ENCODE measurements at regions not wholly inside any gene's neighbourhood (a gene's known extent, or its start where the extent isn't known, plus 50 kb on each side); places are given as distances from the start of the nearest gene placed in this dataset.

DNA sequence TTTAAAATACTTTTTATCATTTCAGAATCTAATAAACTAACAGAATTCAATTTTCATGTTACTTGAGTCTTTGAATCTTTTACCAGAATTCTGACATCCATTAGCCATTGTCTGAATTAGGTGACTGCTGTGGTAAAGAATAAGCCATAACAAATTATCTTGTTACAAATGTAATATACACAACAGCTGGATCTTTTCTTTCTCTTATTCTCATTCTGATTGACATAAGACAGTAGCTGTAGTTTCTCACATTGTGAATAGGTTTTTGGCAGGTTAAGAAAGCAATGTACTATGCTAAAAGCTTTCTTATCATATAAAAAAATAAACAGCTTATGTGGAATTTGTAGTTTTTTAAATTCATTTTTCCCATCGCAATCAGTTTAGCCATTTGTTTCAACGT lies 734.0 kb upstream of the PCDH9 start:
- no peak for DNase-seq (ENCODE audit: low read depth)
- TF ChIP-seq, protein P1, sequence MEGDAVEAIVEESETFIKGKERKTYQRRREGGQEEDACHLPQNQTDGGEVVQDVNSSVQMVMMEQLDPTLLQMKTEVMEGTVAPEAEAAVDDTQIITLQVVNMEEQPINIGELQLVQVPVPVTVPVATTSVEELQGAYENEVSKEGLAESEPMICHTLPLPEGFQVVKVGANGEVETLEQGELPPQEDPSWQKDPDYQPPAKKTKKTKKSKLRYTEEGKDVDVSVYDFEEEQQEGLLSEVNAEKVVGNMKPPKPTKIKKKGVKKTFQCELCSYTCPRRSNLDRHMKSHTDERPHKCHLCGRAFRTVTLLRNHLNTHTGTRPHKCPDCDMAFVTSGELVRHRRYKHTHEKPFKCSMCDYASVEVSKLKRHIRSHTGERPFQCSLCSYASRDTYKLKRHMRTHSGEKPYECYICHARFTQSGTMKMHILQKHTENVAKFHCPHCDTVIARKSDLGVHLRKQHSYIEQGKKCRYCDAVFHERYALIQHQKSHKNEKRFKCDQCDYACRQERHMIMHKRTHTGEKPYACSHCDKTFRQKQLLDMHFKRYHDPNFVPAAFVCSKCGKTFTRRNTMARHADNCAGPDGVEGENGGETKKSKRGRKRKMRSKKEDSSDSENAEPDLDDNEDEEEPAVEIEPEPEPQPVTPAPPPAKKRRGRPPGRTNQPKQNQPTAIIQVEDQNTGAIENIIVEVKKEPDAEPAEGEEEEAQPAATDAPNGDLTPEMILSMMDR (IDR thresholded peaks at IDR 0.05; ENCODE audit: insufficient read depth, low read depth, low read length, missing control alignments) = no peak
- no peak overlapping the region for H3K4me3 ChIP-seq (ENCODE audit: low read length)

DNA sequence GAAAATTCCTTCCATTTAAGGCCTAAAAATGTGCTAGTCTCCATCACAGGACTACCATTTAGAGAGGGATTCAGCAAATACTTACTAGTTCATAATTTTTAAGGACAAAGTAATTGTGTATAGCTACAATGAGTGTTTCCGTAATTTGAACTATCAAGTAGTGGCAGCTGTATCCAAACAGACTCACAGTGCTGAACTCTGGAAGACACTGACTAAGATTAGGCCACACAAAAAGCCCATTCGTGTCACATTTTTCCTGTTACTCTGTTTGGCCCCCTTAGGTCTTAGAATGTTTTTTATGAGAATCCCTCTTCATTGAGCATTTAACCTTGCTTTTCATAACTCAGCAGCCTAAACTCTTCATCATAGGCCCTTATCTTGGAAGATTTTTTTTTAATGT lies 731.2 kb upstream of the PCDH9 start:
- TF ChIP-seq, protein P1 (IDR thresholded peaks at IDR 0.05; ENCODE audit: insufficient read depth, low read depth, low read length, missing control alignments) = no peak
- H3K4me3 ChIP-seq (ENCODE audit: low read length) = no peak overlapping the region
- DNase-seq (ENCODE audit: low read depth) = no peak

DNA sequence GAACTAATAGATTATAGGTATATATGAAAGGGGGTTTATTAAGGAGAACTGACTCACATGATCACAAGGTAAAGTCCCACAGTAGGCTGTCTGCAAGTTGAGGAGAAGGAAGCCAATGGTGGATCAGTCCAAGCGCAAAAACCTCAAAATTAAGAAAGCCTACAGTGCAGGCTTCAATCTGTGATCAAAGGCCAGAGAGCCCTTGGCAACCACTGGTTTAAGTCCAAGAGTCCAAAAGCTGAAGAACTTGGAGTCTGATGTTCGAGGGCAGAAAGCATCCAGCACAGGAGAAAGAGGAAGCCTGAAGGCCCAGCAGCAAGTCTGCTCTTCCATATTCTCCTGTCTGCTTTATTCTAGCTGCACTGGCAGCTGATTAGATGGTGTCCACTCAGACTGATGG lies 721.3 kb upstream of the PCDH9 start:
- TF ChIP-seq, protein P1 (IDR thresholded peaks at IDR 0.05; ENCODE audit: insufficient read depth, low read depth, low read length, missing control alignments) = no peak
- no peak for DNase-seq (ENCODE audit: low read depth)
- H3K4me3 ChIP-seq (ENCODE audit: low read length) = no peak overlapping the region

DNA sequence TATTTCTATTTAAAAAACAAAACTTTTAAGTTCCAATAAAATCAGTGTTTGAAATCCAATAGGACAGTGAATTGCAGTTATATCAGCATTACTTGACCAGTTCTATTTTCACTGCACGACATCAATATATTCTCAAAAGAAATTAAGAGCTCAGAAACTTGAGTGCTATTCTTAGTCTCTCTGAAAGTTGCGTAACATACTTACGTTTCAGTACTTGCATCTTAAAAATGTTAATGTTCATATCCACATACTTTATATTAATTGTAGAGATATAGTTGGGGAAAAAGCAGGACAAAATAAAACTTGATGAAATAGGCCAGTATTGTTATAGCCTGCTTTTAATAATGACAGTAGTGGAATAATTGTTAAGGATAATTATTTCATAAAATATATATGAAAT lies 720.5 kb upstream of the PCDH9 start:
- no peak for DNase-seq (ENCODE audit: low read depth)
- no peak overlapping the region for H3K4me3 ChIP-seq (ENCODE audit: low read length)
- TF ChIP-seq, protein P1 (IDR thresholded peaks at IDR 0.05; ENCODE audit: insufficient read depth, low read depth, low read length, missing control alignments) = no peak

DNA sequence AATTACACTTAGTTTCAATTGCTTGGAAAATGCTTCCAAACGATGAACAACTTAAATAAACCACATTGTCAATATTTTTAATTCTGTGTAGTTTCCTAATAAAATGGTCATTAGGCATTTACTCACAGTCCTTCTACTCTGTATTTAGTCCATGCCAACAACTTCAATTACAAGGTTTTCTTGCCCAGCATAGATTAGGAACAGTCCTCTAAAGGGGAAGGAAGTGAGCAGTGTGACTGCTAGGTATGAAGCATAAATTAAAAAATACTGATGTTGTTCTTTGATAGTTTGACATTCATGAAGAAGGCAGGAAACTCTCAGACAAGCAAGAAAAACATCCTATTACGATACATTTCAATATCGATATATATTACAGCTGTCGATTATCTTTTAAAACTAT lies 716.0 kb upstream of the PCDH9 start:
- H3K4me3 ChIP-seq (ENCODE audit: low read length) = no peak overlapping the region
- TF ChIP-seq, protein P1 (IDR thresholded peaks at IDR 0.05; ENCODE audit: insufficient read depth, low read depth, low read length, missing control alignments) = no peak
- no peak for DNase-seq (ENCODE audit: low read depth)

DNA sequence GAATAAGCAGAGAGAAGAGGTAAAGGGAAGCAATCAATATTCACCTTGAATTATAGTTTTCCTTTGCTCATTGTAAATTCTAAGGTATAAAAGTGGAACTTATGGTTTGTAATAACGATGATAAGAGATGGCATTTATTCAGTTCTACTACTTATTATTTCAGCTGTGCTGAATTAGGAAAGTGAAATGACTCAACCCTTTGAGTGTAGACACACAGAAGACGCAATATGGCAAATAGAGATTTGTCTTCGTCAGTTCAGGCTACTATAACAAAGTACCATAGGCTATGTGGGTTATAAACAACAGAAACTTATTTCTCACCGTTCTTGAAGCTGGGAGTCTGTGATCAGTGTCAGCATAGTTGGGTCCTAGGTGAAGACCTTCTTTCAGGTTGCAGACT lies 713.0 kb upstream of the PCDH9 start:
- DNase-seq (ENCODE audit: low read depth) = no peak
- TF ChIP-seq, protein P1 (IDR thresholded peaks at IDR 0.05; ENCODE audit: insufficient read depth, low read depth, low read length, missing control alignments) = no peak
- no peak overlapping the region for H3K4me3 ChIP-seq (ENCODE audit: low read length)

DNA sequence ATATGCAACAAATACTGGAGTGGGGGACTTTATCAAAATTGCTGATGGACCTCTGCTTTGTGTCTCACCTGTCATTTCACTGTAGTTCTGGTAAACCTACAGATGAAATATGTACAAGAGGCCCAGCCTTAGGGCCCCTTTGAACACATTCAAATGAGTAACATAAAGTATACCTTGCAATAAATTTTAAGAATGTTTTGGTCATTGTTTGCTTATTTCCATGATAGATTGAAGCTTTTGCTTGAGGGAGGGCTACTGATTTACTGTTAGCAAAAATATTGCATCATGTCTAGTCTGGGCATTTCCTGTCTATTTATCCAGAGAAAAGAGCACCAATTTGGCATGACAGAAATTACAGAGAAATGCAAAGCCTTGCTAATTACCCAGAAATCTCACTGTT lies 705.5 kb upstream of the PCDH9 start:
- DNase-seq (ENCODE audit: low read depth) = no peak
- TF ChIP-seq, protein P1 (IDR thresholded peaks at IDR 0.05; ENCODE audit: insufficient read depth, low read depth, low read length, missing control alignments) = no peak

More for the DNA sequence above, 705.5 kb upstream of the PCDH9 start:
- H3K4me3 ChIP-seq (ENCODE audit: low read length) = no peak overlapping the region

Data from epithelial cell of esophagus (primary cell).